ENCODE measurements at regions not wholly inside any gene's neighbourhood (a gene's known extent, or its start where the extent isn't known, plus 50 kb on each side); places are given as distances from the start of the nearest gene placed in this dataset.
"Not testable (repeated sequence)": the region's sequence is repeated elsewhere in the genome, so short reads cannot be mapped to it uniquely, and the experiment has no call there.

GRCh38 chr7:20916311-20916710 is 129.6 kb upstream of the SP8 start:
- H3K36me3 ChIP-seq (ENCODE audit: insufficient read depth, low read length) = no peaks in the 10 kb centered on the region
- no peak for TF ChIP-seq CTCF (conservative IDR thresholded peaks at IDR 0.05; ENCODE audit: low read length)
- TF ChIP-seq EZH2phosphoT487 (IDR thresholded peaks at IDR 0.05; ENCODE audit: borderline replicate concordance) = no peak
- H3K4me3 ChIP-seq (ENCODE audit: low read length, poor library complexity, severe bottlenecking) = no peak overlapping the region
- H3F3A ChIP-seq (ENCODE audit: low read depth) = no peaks in the 10 kb centered on the region
- no peaks in the 10 kb centered on the region for H3K27me3 ChIP-seq (ENCODE audit: insufficient read depth, low read length, poor library complexity, severe bottlenecking)
- H3K4me2 ChIP-seq (ENCODE audit: low read depth, low read length, poor library complexity, severe bottlenecking) = no peak overlapping the region
- H4K20me1 ChIP-seq (ENCODE audit: insufficient read depth, low read length, poor library complexity, severe bottlenecking) = no peaks in the 10 kb centered on the region
- H3K79me2 ChIP-seq (ENCODE audit: insufficient read depth, low read length) = no peaks in the 10 kb centered on the region
- H2AFZ ChIP-seq (ENCODE audit: low read length) = peak overlapping the region; percentile 44; the same call in 1 of the 2 replicates
- H3K9me3 ChIP-seq (ENCODE audit: insufficient read depth, low read depth, low read length) = no peaks in the 10 kb centered on the region
- H3K9me2 ChIP-seq (replicated peaks; ENCODE audit: low read depth, low read length) = no peaks in the 10 kb centered on the region
- H3K4me1 ChIP-seq (ENCODE audit: insufficient read depth, low read length, poor library complexity, severe bottlenecking) = peaks cover 2% of the 10 kb centered on the region
- no peak overlapping the region for H3K9ac ChIP-seq (ENCODE audit: low read depth, low read length, poor library complexity, severe bottlenecking)

- no peaks in the 10 kb centered on the region for H3K79me2 ChIP-seq (ENCODE audit: insufficient read depth, low read length)
- no peaks in the 10 kb centered on the region for H3K9me3 ChIP-seq (ENCODE audit: insufficient read depth, low read depth, low read length)
- H3F3A ChIP-seq (ENCODE audit: low read depth) = no peaks in the 10 kb centered on the region
- no peak overlapping the region for H3K4me2 ChIP-seq (ENCODE audit: low read depth, low read length, poor library complexity, severe bottlenecking)
- H4K20me1 ChIP-seq (ENCODE audit: insufficient read depth, low read length, poor library complexity, severe bottlenecking) = no peaks in the 10 kb centered on the region
- H3K4me3 ChIP-seq (ENCODE audit: low read length, poor library complexity, severe bottlenecking) = no peak overlapping the region
- H3K9ac ChIP-seq (ENCODE audit: low read depth, low read length, poor library complexity, severe bottlenecking) = no peak overlapping the region
- H3K4me1 ChIP-seq (ENCODE audit: insufficient read depth, low read length, poor library complexity, severe bottlenecking) = no peaks in the 10 kb centered on the region
- no peaks in the 10 kb centered on the region for H3K9me2 ChIP-seq (replicated peaks; ENCODE audit: low read depth, low read length)
- no peaks in the 10 kb centered on the region for H3K27me3 ChIP-seq (ENCODE audit: insufficient read depth, low read length, poor library complexity, severe bottlenecking)
- H3K36me3 ChIP-seq (ENCODE audit: insufficient read depth, low read length) = no peaks in the 10 kb centered on the region
- no peak overlapping the region for H2AFZ ChIP-seq (ENCODE audit: low read length)
- TF ChIP-seq EZH2phosphoT487 (IDR thresholded peaks at IDR 0.05; ENCODE audit: borderline replicate concordance) = no peak
- TF ChIP-seq CTCF (conservative IDR thresholded peaks at IDR 0.05; ENCODE audit: low read length) = no peak
These were observed 130.9 kb upstream of the SP8 start for GRCh38 chr7:20917603-20918002.

- H3K9ac ChIP-seq (ENCODE audit: low read depth, low read length, poor library complexity, severe bottlenecking) = no peak overlapping the region
- H3K4me1 ChIP-seq (ENCODE audit: insufficient read depth, low read length, poor library complexity, severe bottlenecking) = no peaks in the 10 kb centered on the region
- no peaks in the 10 kb centered on the region for H3K27me3 ChIP-seq (ENCODE audit: insufficient read depth, low read length, poor library complexity, severe bottlenecking)
- H3F3A ChIP-seq (ENCODE audit: low read depth) = no peaks in the 10 kb centered on the region
- H3K4me3 ChIP-seq (ENCODE audit: low read length, poor library complexity, severe bottlenecking) = no peak overlapping the region
- no peak overlapping the region for H3K4me2 ChIP-seq (ENCODE audit: low read depth, low read length, poor library complexity, severe bottlenecking)
- no peaks in the 10 kb centered on the region for H3K79me2 ChIP-seq (ENCODE audit: insufficient read depth, low read length)
- H4K20me1 ChIP-seq (ENCODE audit: insufficient read depth, low read length, poor library complexity, severe bottlenecking) = no peaks in the 10 kb centered on the region
- H3K9me3 ChIP-seq (ENCODE audit: insufficient read depth, low read depth, low read length) = no peaks in the 10 kb centered on the region
- H3K9me2 ChIP-seq (replicated peaks; ENCODE audit: low read depth, low read length) = no peaks in the 10 kb centered on the region
- no peaks in the 10 kb centered on the region for H3K36me3 ChIP-seq (ENCODE audit: insufficient read depth, low read length)
- H2AFZ ChIP-seq (ENCODE audit: low read length) = no peak overlapping the region
- TF ChIP-seq EZH2phosphoT487 (IDR thresholded peaks at IDR 0.05; ENCODE audit: borderline replicate concordance) (no peak), CTCF (conservative IDR thresholded peaks at IDR 0.05; ENCODE audit: low read length) (no peak)
These were observed 131.5 kb upstream of the SP8 start for GRCh38 chr7:20918156-20918555.

GRCh38 chr7:20927178-20927577 is 140.5 kb upstream of the SP8 start:
- not testable (repeated sequence) for H3K27me3 ChIP-seq (ENCODE audit: insufficient read depth, low read length, poor library complexity, severe bottlenecking); H3F3A ChIP-seq (ENCODE audit: low read depth); H3K36me3 ChIP-seq (ENCODE audit: insufficient read depth, low read length); H3K9me2 ChIP-seq (replicated peaks; ENCODE audit: low read depth, low read length); H2AFZ ChIP-seq (ENCODE audit: low read length); H3K9me3 ChIP-seq (ENCODE audit: insufficient read depth, low read depth, low read length); H3K79me2 ChIP-seq (ENCODE audit: insufficient read depth, low read length); H4K20me1 ChIP-seq (ENCODE audit: insufficient read depth, low read length, poor library complexity, severe bottlenecking)
- H3K4me3 ChIP-seq (ENCODE audit: low read length, poor library complexity, severe bottlenecking) = peak overlapping the region; percentile 28
- H3K9ac ChIP-seq (ENCODE audit: low read depth, low read length, poor library complexity, severe bottlenecking) = peak overlapping the region; percentile 49
- H3K4me1 ChIP-seq (ENCODE audit: insufficient read depth, low read length, poor library complexity, severe bottlenecking) = peaks cover 21% of the 10 kb centered on the region
- peak overlapping the region; percentile 70 for H3K4me2 ChIP-seq (ENCODE audit: low read depth, low read length, poor library complexity, severe bottlenecking)
